ENCODE measurements at regions not wholly inside any gene's neighbourhood (a gene's known extent, or its start where the extent isn't known, plus 50 kb on each side); places are given as distances from the start of the nearest gene placed in this dataset.

DNA sequence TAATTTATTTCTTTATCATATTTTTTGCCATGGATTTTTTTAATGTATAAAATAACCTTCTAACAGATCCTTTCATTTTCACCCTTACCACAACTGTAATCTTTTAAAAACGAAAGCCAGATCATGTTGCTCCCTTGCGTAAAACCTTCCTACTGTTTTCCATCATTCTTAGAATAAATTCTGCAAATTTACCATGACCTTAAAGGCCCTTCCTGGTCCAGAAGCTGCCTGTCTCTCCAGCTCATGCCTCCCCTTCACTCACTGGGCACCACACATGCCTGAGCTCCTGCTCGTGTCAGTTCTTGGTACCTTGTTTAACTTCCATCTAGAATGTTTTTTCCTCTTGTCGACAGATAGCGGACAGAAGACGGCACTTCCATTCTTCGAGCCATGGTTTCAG lies 245.0 kb upstream of the CDH5 start:
- TF ChIP-seq POLR2AphosphoS5 (IDR thresholded peaks at IDR 0.05; ENCODE audit: borderline replicate concordance, low read depth, low read length): no peak
- no peak for TF ChIP-seq EZH2 (IDR thresholded peaks at IDR 0.05)
